ENCODE measurements at regions not wholly inside any gene's neighbourhood (a gene's known extent, or its start where the extent isn't known, plus 50 kb on each side); places are given as distances from the start of the nearest gene placed in this dataset.

DNA sequence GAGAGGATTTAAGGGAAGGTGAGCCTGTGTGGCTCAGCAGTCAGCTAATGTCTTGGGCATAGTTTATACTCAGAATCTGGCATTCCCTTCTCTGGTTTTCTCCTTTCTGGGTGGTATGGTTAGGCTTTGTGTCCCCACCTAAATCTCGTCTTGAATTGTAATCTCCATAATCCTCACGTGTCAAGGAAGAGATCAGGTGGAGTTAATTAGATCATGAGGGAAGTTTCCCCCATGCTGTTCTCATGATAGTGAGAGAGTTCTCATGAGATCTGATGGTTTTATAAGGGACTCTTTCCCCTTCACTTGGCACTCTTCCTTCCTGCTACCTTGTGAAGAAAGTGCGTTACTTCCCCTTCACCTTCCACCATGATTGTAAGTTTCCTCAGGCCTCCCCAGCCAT is 169.8 kb upstream of the PELI2 start:
- H4K20me1 ChIP-seq (ENCODE audit: insufficient read depth, low read length) = no peaks in the 10 kb centered on the region
- no peaks in the 10 kb centered on the region for H3K9me3 ChIP-seq (ENCODE audit: insufficient read depth, low read length, severe bottlenecking)
- no peaks in the 10 kb centered on the region for H3K4me1 ChIP-seq (ENCODE audit: insufficient read depth, low read length)
- H3K9ac ChIP-seq (ENCODE audit: low read depth, low read length) = no peak overlapping the region
- no peak overlapping the region for H3K27ac ChIP-seq (ENCODE audit: low read length)
- no peak overlapping the region for H3K4me2 ChIP-seq (ENCODE audit: insufficient read depth, low read length)
- no peak overlapping the region for H3K4me3 ChIP-seq (ENCODE audit: low read depth in 1 of 2, low read length in 2 of 2)
- H3K27me3 ChIP-seq (ENCODE audit: insufficient read depth, low read length, poor library complexity) = no peaks in the 10 kb centered on the region
- H2AFZ ChIP-seq (ENCODE audit: low read depth, low read length) = no peak overlapping the region
- no peaks in the 10 kb centered on the region for H3K79me2 ChIP-seq (ENCODE audit: insufficient read depth, low read length)
- no peak for TF ChIP-seq EZH2 (IDR thresholded peaks at IDR 0.05; ENCODE audit: borderline replicate concordance, low read depth, low read length, severe bottlenecking)
- TF ChIP-seq, protein P1, sequence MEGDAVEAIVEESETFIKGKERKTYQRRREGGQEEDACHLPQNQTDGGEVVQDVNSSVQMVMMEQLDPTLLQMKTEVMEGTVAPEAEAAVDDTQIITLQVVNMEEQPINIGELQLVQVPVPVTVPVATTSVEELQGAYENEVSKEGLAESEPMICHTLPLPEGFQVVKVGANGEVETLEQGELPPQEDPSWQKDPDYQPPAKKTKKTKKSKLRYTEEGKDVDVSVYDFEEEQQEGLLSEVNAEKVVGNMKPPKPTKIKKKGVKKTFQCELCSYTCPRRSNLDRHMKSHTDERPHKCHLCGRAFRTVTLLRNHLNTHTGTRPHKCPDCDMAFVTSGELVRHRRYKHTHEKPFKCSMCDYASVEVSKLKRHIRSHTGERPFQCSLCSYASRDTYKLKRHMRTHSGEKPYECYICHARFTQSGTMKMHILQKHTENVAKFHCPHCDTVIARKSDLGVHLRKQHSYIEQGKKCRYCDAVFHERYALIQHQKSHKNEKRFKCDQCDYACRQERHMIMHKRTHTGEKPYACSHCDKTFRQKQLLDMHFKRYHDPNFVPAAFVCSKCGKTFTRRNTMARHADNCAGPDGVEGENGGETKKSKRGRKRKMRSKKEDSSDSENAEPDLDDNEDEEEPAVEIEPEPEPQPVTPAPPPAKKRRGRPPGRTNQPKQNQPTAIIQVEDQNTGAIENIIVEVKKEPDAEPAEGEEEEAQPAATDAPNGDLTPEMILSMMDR (IDR thresholded peaks at IDR 0.05; ENCODE audit: borderline replicate concordance, extremely low read depth, low read length, poor library complexity, severe bottlenecking) = no peak
- DNase-seq (no peak), ATAC-seq (ENCODE audit: insufficient read depth, low read depth) (no peak)
- no peaks in the 10 kb centered on the region for H3K36me3 ChIP-seq (ENCODE audit: insufficient read depth, low read length)

DNA sequence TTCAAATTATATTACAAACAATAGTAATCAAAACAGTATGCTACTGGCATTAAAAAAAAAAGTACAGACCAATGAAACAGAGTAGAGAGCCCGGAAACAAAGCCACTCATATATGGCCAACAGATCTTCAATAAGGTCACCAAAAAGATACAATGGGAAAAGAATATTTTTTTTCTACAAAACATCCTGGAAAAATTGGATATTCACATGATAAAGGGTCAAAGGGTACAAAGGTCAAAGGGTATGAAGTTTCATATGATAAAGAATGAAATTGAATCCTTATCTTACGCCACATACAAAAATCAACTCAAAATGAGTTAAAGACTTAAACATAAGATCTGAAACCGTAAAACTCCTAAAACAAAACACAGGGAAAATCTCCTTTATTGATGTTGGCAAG is 168.5 kb upstream of the PELI2 start:
- no peaks in the 10 kb centered on the region for H3K79me2 ChIP-seq (ENCODE audit: insufficient read depth, low read length)
- H3K4me3 ChIP-seq (ENCODE audit: low read depth in 1 of 2, low read length in 2 of 2) = no peak overlapping the region
- ATAC-seq (ENCODE audit: insufficient read depth, low read depth) (no peak), DNase-seq (no peak)
- no peaks in the 10 kb centered on the region for H4K20me1 ChIP-seq (ENCODE audit: insufficient read depth, low read length)
- no peaks in the 10 kb centered on the region for H3K36me3 ChIP-seq (ENCODE audit: insufficient read depth, low read length)
- TF ChIP-seq, protein P1 (IDR thresholded peaks at IDR 0.05; ENCODE audit: borderline replicate concordance, extremely low read depth, low read length, poor library complexity, severe bottlenecking) = no peak
- TF ChIP-seq EZH2 (IDR thresholded peaks at IDR 0.05; ENCODE audit: borderline replicate concordance, low read depth, low read length, severe bottlenecking) = no peak
- no peaks in the 10 kb centered on the region for H3K9me3 ChIP-seq (ENCODE audit: insufficient read depth, low read length, severe bottlenecking)
- no peak overlapping the region for H3K4me2 ChIP-seq (ENCODE audit: insufficient read depth, low read length)
- H3K9ac ChIP-seq (ENCODE audit: low read depth, low read length) = no peak overlapping the region
- no peak overlapping the region for H2AFZ ChIP-seq (ENCODE audit: low read depth, low read length)
- H3K4me1 ChIP-seq (ENCODE audit: insufficient read depth, low read length) = no peaks in the 10 kb centered on the region
- no peaks in the 10 kb centered on the region for H3K27me3 ChIP-seq (ENCODE audit: insufficient read depth, low read length, poor library complexity)
- no peak overlapping the region for H3K27ac ChIP-seq (ENCODE audit: low read length)

DNA sequence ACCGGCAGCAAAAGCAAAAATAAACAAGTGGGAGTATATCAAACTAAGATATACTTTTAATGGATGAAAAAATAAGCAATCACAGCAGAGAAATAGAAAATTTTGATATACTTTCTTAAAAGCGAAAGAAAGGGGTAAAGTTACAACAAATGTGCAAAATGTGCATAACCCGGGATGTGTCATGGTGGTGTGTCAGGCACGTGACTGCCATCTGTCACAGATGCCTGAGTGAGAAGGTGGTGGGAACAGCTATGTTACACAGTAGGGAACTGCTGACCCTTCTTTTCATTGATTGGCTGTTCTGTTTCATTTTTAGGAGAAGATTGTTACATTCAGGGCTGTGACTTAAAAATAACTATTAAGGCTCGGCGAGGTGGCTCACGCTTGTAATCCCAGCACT is 168.1 kb upstream of the PELI2 start:
- Histone ChIP-seq H3K4me1 (ENCODE audit: insufficient read depth, low read length) (no peaks in the 10 kb centered on the region), H3K4me2 (ENCODE audit: insufficient read depth, low read length) (no peak overlapping the region), H3K27me3 (ENCODE audit: insufficient read depth, low read length, poor library complexity) (no peaks in the 10 kb centered on the region), H2AFZ (ENCODE audit: low read depth, low read length) (no peak overlapping the region), H3K9me3 (ENCODE audit: insufficient read depth, low read length, severe bottlenecking) (no peaks in the 10 kb centered on the region), H3K36me3 (ENCODE audit: insufficient read depth, low read length) (no peaks in the 10 kb centered on the region), H3K27ac (ENCODE audit: low read length) (no peak overlapping the region), H4K20me1 (ENCODE audit: insufficient read depth, low read length) (no peaks in the 10 kb centered on the region), H3K79me2 (ENCODE audit: insufficient read depth, low read length) (no peaks in the 10 kb centered on the region), H3K9ac (ENCODE audit: low read depth, low read length) (no peak overlapping the region), H3K4me3 (ENCODE audit: low read depth in 1 of 2, low read length in 2 of 2) (no peak overlapping the region)
- ATAC-seq (ENCODE audit: insufficient read depth, low read depth) (no peak), DNase-seq (no peak)
- TF ChIP-seq EZH2 (IDR thresholded peaks at IDR 0.05; ENCODE audit: borderline replicate concordance, low read depth, low read length, severe bottlenecking) = no peak
- TF ChIP-seq, protein P1 (IDR thresholded peaks at IDR 0.05; ENCODE audit: borderline replicate concordance, extremely low read depth, low read length, poor library complexity, severe bottlenecking) = no peak

Data from DND-41 (cell line).